ENCODE measurements at regions not wholly inside any gene's neighbourhood (a gene's known extent, or its start where the extent isn't known, plus 50 kb on each side); places are given as distances from the start of the nearest gene placed in this dataset.

DNA sequence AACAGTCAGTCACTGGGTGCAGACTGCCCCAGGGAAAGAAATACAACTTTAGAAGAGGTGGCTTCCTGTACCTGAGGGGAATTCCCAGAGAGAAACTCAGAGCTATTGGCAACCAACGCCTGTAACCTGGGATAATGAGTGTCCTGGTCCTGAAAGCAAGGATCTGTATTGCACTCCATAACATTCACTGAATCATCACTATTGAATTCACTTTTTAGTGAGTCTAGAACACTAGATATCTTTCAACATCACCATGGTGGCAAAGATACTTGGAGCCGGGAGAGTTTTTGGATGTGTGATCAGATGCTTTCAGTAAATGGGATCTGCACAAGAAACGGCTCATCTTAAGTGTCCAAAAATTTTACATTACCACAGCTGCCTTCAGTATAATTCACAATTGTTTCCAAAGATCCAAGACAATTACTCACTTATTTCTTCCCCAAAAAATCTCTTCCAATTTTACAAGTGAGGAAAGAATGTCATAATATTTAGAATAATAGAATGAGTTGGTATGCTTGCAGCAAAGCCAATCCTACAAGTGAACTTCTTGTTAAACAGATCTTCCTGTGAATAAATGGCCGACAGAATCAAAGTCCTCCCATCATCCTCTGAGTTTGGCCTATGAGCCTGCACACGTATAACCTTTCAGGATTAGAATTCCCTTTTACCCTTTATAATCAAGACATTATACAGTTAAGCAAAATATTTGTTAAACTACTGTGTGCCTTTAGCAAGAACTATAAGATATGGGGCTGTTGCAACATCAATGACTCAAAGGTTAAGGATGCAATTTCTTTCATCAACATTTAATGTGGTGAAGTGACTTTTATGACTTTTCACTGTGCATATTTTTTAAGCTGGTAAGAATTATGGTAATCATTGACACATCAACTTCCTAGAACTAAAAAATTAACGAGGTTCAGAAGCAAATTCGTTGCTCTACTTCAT lies 243.3 kb upstream of the COL8A1 start:
- Histone ChIP-seq H4K20me1 (ENCODE audit: insufficient read depth, low read length) (no peaks in the 10 kb centered on the region), H3K79me2 (ENCODE audit: insufficient read depth, low read length) (no peaks in the 10 kb centered on the region), H3K4me2 (ENCODE audit: low read depth, low read length) (no peak overlapping the region), H2AFZ (ENCODE audit: low read length) (no peak overlapping the region), H3K27ac (ENCODE audit: extremely low read length, insufficient read depth, low read length) (no peak overlapping the region), H3K36me3 (replicated peaks in 1 of 2; ENCODE audit: control insufficient read depth in 1 of 2, insufficient read depth in 2 of 2, low read length in 2 of 2) (no peaks in the 10 kb centered on the region), H3K4me3 (replicated peaks in 1 of 3; ENCODE audit: insufficient read depth in 1 of 3, low read depth in 2 of 3, low read length in 3 of 3) (no peak overlapping the region), H3K9ac (ENCODE audit: insufficient read depth, low read depth, low read length) (no peak overlapping the region), H3K9me3 (ENCODE audit: low read length) (peaks cover 25% of the 10 kb centered on the region), H3K4me1 (ENCODE audit: insufficient read depth, low read length) (no peaks in the 10 kb centered on the region), H3K27me3 (ENCODE audit: control insufficient read depth in 1 of 2, insufficient read depth in 2 of 2, low read length in 2 of 2) (no peaks in the 10 kb centered on the region)
- 0% methylated on average over 7 of the region's 7 CpGs for WGBS (ENCODE audit: low lambda C conversion rate)
- CTCF ChIA-PET (ENCODE audit: low intra/inter-chr PET ratio, low total read pairs) = no interaction called here
- no peak for FAIRE-seq
- TF ChIP-seq ZNF552 (CRISPR knock-in tag; IDR thresholded peaks at IDR 0.05; ENCODE audit: borderline replicate concordance) (no peak), ZBTB8A (CRISPR knock-in tag; IDR thresholded peaks at IDR 0.05; ENCODE audit: borderline replicate concordance, low read depth) (no peak), FOSL1 (CRISPR knock-in tag; IDR thresholded peaks at IDR 0.05; ENCODE audit: borderline replicate concordance) (no peak), ZNF746 (CRISPR knock-in tag; IDR thresholded peaks at IDR 0.05) (no peak), SOX6 (IDR thresholded peaks at IDR 0.05) (no peak), SOX6 (CRISPR knock-in tag; IDR thresholded peaks at IDR 0.05) (no peak), SP4 (CRISPR knock-in tag; IDR thresholded peaks at IDR 0.05) (no peak), NPAS2 (CRISPR knock-in tag; IDR thresholded peaks at IDR 0.05; ENCODE audit: borderline replicate concordance) (no peak), ZFP36L2 (CRISPR knock-in tag; IDR thresholded peaks at IDR 0.05) (no peak), CBX5 (CRISPR knock-in tag; IDR thresholded peaks at IDR 0.05; ENCODE audit: borderline replicate concordance) (no peak), SNRNP70 (IDR thresholded peaks at IDR 0.05; ENCODE audit: low read depth, low read length) (no peak)
- TF ChIP-seq, protein P1, sequence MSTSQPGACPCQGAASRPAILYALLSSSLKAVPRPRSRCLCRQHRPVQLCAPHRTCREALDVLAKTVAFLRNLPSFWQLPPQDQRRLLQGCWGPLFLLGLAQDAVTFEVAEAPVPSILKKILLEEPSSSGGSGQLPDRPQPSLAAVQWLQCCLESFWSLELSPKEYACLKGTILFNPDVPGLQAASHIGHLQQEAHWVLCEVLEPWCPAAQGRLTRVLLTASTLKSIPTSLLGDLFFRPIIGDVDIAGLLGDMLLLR (CRISPR knock-in tag; IDR thresholded peaks at IDR 0.05) = no peak
- TF ChIP-seq, protein P2, sequence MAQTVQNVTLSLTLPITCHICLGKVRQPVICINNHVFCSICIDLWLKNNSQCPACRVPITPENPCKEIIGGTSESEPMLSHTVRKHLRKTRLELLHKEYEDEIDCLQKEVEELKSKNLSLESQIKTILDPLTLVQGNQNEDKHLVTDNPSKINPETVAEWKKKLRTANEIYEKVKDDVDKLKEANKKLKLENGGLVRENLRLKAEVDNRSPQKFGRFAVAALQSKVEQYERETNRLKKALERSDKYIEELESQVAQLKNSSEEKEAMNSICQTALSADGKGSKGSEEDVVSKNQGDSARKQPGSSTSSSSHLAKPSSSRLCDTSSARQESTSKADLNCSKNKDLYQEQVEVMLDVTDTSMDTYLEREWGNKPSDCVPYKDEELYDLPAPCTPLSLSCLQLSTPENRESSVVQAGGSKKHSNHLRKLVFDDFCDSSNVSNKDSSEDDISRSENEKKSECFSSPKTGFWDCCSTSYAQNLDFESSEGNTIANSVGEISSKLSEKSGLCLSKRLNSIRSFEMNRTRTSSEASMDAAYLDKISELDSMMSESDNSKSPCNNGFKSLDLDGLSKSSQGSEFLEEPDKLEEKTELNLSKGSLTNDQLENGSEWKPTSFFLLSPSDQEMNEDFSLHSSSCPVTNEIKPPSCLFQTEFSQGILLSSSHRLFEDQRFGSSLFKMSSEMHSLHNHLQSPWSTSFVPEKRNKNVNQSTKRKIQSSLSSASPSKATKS (CRISPR knock-in tag; IDR thresholded peaks at IDR 0.05) = no peak
- TF ChIP-seq, protein P3, sequence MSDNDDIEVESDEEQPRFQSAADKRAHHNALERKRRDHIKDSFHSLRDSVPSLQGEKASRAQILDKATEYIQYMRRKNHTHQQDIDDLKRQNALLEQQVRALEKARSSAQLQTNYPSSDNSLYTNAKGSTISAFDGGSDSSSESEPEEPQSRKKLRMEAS (IDR thresholded peaks at IDR 0.05) = no peak
- DNase-seq (ENCODE audit: low spot score) = no peak
- in situ Hi-C loops (cut with HindIII; ENCODE audit: extremely low pct_ligation_motif_present, low pct_unique_long_range_greater_than_20kb) (no loop called here), intact Hi-C loops (cut with micrococcal nuclease; ENCODE audit: unreplicated experiment) (no loop called here)
- POLR2A ChIA-PET = no interaction called here
- no peak for ATAC-seq
- no TSS peak for BruUV-seq (replicated peaks)

All from HepG2 (cell line).